ENCODE measurements at regions not wholly inside any gene's neighbourhood (a gene's known extent, or its start where the extent isn't known, plus 50 kb on each side); places are given as distances from the start of the nearest gene placed in this dataset.

DNA sequence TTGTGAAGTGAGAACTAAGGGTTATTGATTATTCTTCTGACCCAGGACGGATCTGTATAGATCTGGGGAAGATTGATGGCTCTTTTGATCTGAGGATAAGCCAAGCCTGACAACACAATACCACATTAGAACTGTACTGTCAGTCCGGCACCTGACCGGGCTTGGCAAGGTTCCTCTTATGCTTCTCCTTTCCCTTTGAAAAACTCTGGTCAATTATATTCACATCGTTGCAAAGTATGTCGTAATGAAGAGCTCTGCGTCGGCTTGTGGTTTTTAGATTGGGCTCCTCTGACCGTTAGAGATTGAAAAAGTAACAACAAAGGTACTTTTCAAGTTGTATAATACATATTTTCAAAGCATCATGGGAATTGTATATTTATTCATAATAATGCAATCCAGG is 389.8 kb downstream of the NR2F2 start:
- TF ChIP-seq POLR2A (IDR thresholded peaks at IDR 0.05), result no peak
- TF ChIP-seq, protein P1, sequence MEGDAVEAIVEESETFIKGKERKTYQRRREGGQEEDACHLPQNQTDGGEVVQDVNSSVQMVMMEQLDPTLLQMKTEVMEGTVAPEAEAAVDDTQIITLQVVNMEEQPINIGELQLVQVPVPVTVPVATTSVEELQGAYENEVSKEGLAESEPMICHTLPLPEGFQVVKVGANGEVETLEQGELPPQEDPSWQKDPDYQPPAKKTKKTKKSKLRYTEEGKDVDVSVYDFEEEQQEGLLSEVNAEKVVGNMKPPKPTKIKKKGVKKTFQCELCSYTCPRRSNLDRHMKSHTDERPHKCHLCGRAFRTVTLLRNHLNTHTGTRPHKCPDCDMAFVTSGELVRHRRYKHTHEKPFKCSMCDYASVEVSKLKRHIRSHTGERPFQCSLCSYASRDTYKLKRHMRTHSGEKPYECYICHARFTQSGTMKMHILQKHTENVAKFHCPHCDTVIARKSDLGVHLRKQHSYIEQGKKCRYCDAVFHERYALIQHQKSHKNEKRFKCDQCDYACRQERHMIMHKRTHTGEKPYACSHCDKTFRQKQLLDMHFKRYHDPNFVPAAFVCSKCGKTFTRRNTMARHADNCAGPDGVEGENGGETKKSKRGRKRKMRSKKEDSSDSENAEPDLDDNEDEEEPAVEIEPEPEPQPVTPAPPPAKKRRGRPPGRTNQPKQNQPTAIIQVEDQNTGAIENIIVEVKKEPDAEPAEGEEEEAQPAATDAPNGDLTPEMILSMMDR (IDR thresholded peaks at IDR 0.05), result no peak

Measured in thyroid gland (tissue), 4 donors.